RWPE2 (cell line): ENCODE measurements at regions not wholly inside any gene's neighbourhood (a gene's known extent, or its start where the extent isn't known, plus 50 kb on each side); places are given as distances from the start of the nearest gene placed in this dataset.

Experiments used
- ATAC-seq: fragments of 200-7000 bp; cut with Tn5 transposase; 3 replicates; pipeline ENCODE4 v1.9.1; 2021; ENCODE audit warnings: low read depth
- DNase-seq: peaks from one replicate; pipeline ENCODE4 v3.0.0-alpha.2; 2020; ENCODE audit warnings: low spot score
- H3K27ac ChIP-seq: fragments of 450-650 bp; 2 replicates; pipeline ENCODE4 v1.5.1; 2017; ENCODE audit warnings: mild to moderate bottlenecking; ENCODE audit not compliant: poor library complexity, severe bottlenecking
- H3K27me3 ChIP-seq: fragments of 250-450 bp; sonication (Bioruptor Pico); 2 replicates; pipeline ENCODE4 v1.5.1; 2021; ENCODE audit warnings: mild to moderate bottlenecking, moderate library complexity; ENCODE audit not compliant: insufficient read depth, poor library complexity, severe bottlenecking
- H3K36me3 ChIP-seq: fragments of 250-450 bp; sonication (Bioruptor Pico); 2 replicates; pipeline ENCODE4 v1.5.1; 2020; ENCODE audit warnings: low read depth, mild to moderate bottlenecking, moderate library complexity
- H3K4me1 ChIP-seq: fragments of 250-450 bp; sonication (Bioruptor Pico); 2 replicates; pipeline ENCODE4 v1.5.1; 2021; ENCODE audit warnings: mild to moderate bottlenecking, moderate library complexity; ENCODE audit not compliant: insufficient read depth, poor library complexity, severe bottlenecking
- H3K4me3 ChIP-seq: fragments of 250-450 bp; sonication (Bioruptor Pico); 2 replicates; pipeline ENCODE4 v1.5.1; 2021; ENCODE audit warnings: mild to moderate bottlenecking, moderate library complexity; ENCODE audit not compliant: severe bottlenecking
- H3K9me3 ChIP-seq: fragments of 250-450 bp; sonication (Bioruptor Pico); 2 replicates; pipeline ENCODE4 v1.5.1; 2021; ENCODE audit warnings: mild to moderate bottlenecking, moderate library complexity; ENCODE audit not compliant: severe bottlenecking
- CTCF ChIP-seq: fragments of 450-650 bp; IDR thresholded peaks from one replicate; pipeline ENCODE4 v1.5.1; 2017; ENCODE audit warnings: mild to moderate bottlenecking, moderate library complexity; ENCODE audit not compliant: poor library complexity, severe bottlenecking

GRCh38 chr12:107405436-107405835, 280.2 kb upstream of the PWP1 start:
- ATAC-seq (no peak), DNase-seq (no peak)
- no peak overlapping the region for H3K4me3 ChIP-seq
- no peak overlapping the region for H3K27ac ChIP-seq
- no peaks in the 10 kb centered on the region for H3K36me3 ChIP-seq
- peaks cover 8% of the 10 kb centered on the region for H3K4me1 ChIP-seq
- H3K27me3 ChIP-seq = no peaks in the 10 kb centered on the region
- TF ChIP-seq CTCF = no peak
- no peaks in the 10 kb centered on the region for H3K9me3 ChIP-seq

GRCh38 chr12:107406932-107407331, 278.7 kb upstream of the PWP1 start:
- no peak for TF ChIP-seq CTCF
- Histone ChIP-seq H3K4me3 (no peak overlapping the region), H3K27ac (no peak overlapping the region), H3K4me1 (peaks cover 8% of the 10 kb centered on the region), H3K27me3 (no peaks in the 10 kb centered on the region), H3K36me3 (no peaks in the 10 kb centered on the region), H3K9me3 (no peaks in the 10 kb centered on the region)
- DNase-seq (no peak), ATAC-seq (no peak)

- no peaks in the 10 kb centered on the region for H3K27me3 ChIP-seq
- no peaks in the 10 kb centered on the region for H3K36me3 ChIP-seq
- no peak for TF ChIP-seq CTCF
- H3K4me3 ChIP-seq = no peak overlapping the region
- H3K9me3 ChIP-seq = no peaks in the 10 kb centered on the region
- ATAC-seq (peak; percentile 93), DNase-seq (peak; percentile 72)
- H3K4me1 ChIP-seq = peaks cover 18% of the 10 kb centered on the region
- peak overlapping the region; percentile 7 for H3K27ac ChIP-seq
These were observed 273.6 kb upstream of the PWP1 start for GRCh38 chr12:107411792-107412535.

- Histone ChIP-seq H3K36me3 (peaks cover 4% of the 10 kb centered on the region; the same call in 1 of the 2 replicates), H3K27ac (peak overlapping the region; percentile 41), H3K27me3 (no peaks in the 10 kb centered on the region), H3K4me1 (peaks cover 18% of the 10 kb centered on the region), H3K9me3 (no peaks in the 10 kb centered on the region), H3K4me3 (no peak overlapping the region)
- ATAC-seq (peak; percentile 60; the same call in 2 of the 3 replicates), DNase-seq (no peak)
- TF ChIP-seq CTCF = peak; percentile 27
These were observed 270.5 kb upstream of the PWP1 start for GRCh38 chr12:107415071-107415470.

- Histone ChIP-seq H3K4me3 (no peak overlapping the region), H3K27ac (peak overlapping the region; percentile 41), H3K36me3 (peaks cover 4% of the 10 kb centered on the region; the same call in 1 of the 2 replicates), H3K9me3 (no peaks in the 10 kb centered on the region), H3K27me3 (no peaks in the 10 kb centered on the region), H3K4me1 (peaks cover 18% of the 10 kb centered on the region)
- DNase-seq (no peak), ATAC-seq (no peak)
- no peak for TF ChIP-seq CTCF
These were observed 269.8 kb upstream of the PWP1 start for GRCh38 chr12:107415834-107416233.
